NOMO-1 (cell line): ENCODE measurements at regions not wholly inside any gene's neighbourhood (a gene's known extent, or its start where the extent isn't known, plus 50 kb on each side); places are given as distances from the start of the nearest gene placed in this dataset.
A peak's percentile ranks its signal among the peaks of the same experiment; 100 is the strongest.
"Not testable (repeated sequence)": the region's sequence is repeated elsewhere in the genome, so short reads cannot be mapped to it uniquely, and the experiment has no call there.

Source experiments
- DNase-seq, 2 experiments: peaks; one replicate each; lab custom pipeline; 2025; ENCODE audit not compliant: unreplicated experiment in 2 of 2; lab: John Stamatoyannopoulos, UW

- DNase-seq: no peak
These were observed 79.8 kb upstream of the EEF1E1 start for GRCh38 chr6:8181951-8182845.

- peak; percentile 16 to 17 for DNase-seq
These were observed 79.0 kb upstream of the EEF1E1 start for GRCh38 chr6:8181160-8181881.

GRCh38 chr6:8180327-8181159 is 78.2 kb upstream of the EEF1E1 start:
- DNase-seq: no peak

GRCh38 chr6:8177721-8178120 is 75.4 kb upstream of the EEF1E1 start:
- no peak for DNase-seq

GRCh38 chr6:8175046-8175777 is 72.9 kb upstream of the EEF1E1 start:
- DNase-seq: no peak

- DNase-seq: no peak
These were observed 72.2 kb upstream of the EEF1E1 start for GRCh38 chr6:8174571-8174970.

- DNase-seq: no peak
These were observed 70.2 kb upstream of the EEF1E1 start for GRCh38 chr6:8172530-8172929.

GRCh38 chr6:8170754-8171153 is 68.4 kb upstream of the EEF1E1 start:
- no peak for DNase-seq

- no peak for DNase-seq
These were observed 67.9 kb upstream of the EEF1E1 start for GRCh38 chr6:8170245-8170644.

GRCh38 chr6:8166156-8166555 is 63.8 kb upstream of the EEF1E1 start:
- no peak for DNase-seq

- DNase-seq: not testable (repeated sequence)
These were observed 62.7 kb upstream of the EEF1E1 start for GRCh38 chr6:8165008-8165407.

GRCh38 chr6:8164281-8164680 is 61.9 kb upstream of the EEF1E1 start:
- not testable (repeated sequence) for DNase-seq

GRCh38 chr6:8159966-8160365 is 57.6 kb upstream of the EEF1E1 start:
- no peak for DNase-seq

- no peak for DNase-seq
These were observed 55.5 kb upstream of the EEF1E1 start for GRCh38 chr6:8157839-8158238.

- DNase-seq: no peak
These were observed 53.1 kb upstream of the EEF1E1 start for GRCh38 chr6:8155259-8156012.
